Central memory CD4-positive, alpha-beta T cell (primary cell): ENCODE measurements at regions not wholly inside any gene's neighbourhood (a gene's known extent, or its start where the extent isn't known, plus 50 kb on each side); places are given as distances from the start of the nearest gene placed in this dataset.
"Not testable (repeated sequence)": the region's sequence is repeated elsewhere in the genome, so short reads cannot be mapped to it uniquely, and the experiment has no call there.

Source experiments
- DNase-seq: peaks from one replicate; pipeline ENCODE4 v3.0.0; 2022

DNA sequence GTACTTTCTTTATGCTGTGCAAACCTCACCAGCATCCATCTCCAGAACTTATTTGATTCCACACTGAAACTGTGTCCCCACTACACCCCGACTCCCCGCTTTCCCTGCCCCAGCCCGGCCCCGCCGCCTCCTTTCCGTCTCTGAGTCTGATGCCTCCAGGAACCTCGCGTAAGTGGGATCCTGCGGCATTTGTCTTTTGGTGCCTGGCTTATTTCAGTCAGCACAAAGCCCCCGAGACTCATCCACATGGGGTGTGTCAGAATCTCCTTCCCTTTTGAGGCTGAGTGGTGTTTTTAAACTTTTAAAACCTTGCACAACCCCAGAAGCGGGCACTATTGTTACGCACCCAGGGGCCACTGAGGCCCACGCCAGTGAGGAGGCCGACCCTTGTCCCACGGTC, 214.4 kb downstream of the BANP start:
- DNase-seq: not testable (repeated sequence)

- DNase-seq: not testable (repeated sequence)
Observed at GRCh38 chr16:88166209-88166773, 215.1 kb downstream of the BANP start.

- not testable (repeated sequence) for DNase-seq
Observed at GRCh38 chr16:88167798-88168556, 214.8 kb upstream of the ZNF469 start.

DNA sequence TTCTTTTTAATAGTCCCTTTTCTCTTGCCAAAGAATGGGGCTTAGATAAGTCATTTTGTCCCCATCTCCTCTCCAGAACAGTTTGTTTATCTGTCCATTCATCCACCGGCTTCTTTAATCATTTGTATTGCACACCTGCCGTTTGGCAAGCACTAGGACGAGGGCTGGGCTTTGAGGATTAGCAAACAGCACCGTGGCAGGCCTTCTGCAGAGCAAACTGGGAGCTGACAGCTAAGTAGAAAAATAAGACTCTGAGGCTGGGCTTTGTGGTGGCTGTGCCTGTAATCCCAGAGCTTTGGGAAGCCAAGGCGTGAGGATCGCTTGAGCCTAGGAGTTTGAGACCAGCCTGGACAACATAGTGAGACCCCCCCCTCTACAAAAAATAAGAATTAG, 214.2 kb upstream of the ZNF469 start:
- DNase-seq: not testable (repeated sequence)

DNA sequence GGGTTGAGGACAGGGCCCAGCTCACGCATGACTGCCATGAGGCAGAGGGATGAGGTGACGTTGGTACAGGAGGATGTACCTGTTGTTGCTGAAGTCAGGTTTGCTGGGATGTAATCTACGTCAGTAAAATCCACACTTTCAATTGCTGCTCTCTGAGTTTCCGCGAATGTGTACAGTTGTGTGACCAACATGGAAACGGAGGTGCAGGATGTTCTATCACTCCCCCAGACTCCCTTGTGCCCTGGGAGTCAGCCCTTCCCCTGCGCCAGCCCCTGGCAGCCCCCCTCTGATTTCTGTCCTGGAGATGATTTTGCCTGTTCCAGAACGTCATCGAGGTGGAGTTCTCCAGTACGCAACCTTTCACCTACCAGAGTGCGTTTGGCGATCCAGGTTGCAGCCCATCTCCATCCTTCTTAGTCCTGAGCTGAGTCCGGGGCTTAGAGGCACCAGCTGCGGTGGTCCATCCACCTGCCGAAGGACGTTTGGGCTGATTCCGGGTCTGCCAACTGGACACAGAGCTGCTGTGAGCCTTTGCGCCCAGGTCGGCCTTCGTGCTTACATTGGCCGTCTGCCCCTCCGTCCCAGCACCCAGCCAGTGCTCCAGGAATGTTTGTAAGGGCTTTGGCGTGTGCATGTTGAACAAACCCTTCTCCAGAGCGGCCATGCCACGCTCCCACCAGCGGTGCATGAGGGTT, 213.5 kb upstream of the ZNF469 start:
- DNase-seq: not testable (repeated sequence)

- not testable (repeated sequence) for DNase-seq
Observed at GRCh38 chr16:88169831-88170165, 213.0 kb upstream of the ZNF469 start.

GRCh38 chr16:88170528-88170991, 212.2 kb upstream of the ZNF469 start:
- no peak for DNase-seq

DNA sequence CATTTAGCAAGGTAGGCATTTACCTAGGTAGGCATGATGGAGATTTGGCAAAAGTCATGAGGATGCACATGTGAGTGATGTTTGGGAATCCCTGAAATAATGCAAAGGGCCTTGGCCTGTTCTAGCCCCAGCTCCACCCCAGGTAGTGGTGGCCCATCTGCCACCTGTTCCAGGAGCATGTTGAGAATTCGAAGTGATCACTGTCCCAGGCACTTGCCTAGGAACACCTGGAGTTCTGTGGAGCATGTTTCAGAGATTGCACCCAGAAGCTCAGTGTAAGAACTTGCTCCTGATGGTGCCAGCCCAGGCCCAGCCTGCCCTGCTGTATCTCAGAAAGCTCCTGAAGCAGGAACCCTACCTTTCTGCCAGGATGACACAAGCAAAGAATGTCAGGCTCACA, 211.6 kb upstream of the ZNF469 start:
- not testable (repeated sequence) for DNase-seq

- not testable (repeated sequence) for DNase-seq
Observed at GRCh38 chr16:88176184-88176583, 206.6 kb upstream of the ZNF469 start.

DNA sequence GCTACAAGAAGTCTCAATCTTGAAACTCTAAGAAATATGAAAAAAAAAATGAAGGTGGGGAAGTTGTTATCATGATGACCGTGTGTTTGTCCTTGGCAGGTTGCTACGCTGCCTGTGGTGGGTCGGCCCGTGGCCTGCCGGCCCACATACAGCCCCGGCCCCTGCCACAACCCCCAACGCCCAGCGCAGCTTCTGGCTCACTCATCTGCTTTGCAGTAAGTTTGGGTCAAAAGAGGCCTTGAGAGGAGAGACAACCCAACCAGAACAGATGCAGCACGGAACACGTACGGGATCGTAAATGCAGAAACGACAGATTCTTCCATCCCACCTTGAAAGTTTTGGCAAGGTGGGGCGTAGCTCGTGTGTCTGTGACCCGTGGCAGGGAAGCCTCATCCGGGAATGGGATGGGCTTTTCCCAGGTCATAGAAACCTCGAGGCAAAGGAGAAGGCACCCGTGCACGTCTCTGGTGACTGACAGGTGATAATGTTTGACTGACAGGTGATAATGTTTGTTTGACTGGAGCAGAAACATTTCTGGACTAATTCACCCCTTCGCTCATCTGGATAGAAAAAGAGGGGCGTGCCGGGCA, 206.1 kb upstream of the ZNF469 start:
- DNase-seq: not testable (repeated sequence)

DNA sequence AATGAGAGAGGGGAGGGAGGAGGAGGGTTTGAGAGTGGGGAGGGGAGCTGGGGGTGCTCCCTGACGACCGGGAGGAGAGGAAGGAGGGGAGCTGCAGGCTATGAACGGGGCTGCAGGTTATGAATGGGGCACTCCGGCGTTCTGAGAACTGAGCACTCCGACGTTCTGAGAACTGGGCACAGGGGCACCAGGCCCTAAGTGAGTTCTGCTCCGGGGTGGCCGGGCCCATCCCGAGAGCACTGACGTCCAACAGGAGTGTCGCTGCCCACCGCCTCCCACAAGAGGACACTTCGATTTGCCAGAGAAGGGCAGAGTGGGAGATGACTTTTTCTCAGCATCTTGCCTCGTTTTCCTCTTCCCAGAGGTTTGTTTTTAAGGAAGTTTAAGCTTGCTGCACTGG, 204.5 kb upstream of the ZNF469 start:
- DNase-seq: not testable (repeated sequence)

GRCh38 chr16:88178896-88179295, 203.9 kb upstream of the ZNF469 start:
- DNase-seq: not testable (repeated sequence)

DNA sequence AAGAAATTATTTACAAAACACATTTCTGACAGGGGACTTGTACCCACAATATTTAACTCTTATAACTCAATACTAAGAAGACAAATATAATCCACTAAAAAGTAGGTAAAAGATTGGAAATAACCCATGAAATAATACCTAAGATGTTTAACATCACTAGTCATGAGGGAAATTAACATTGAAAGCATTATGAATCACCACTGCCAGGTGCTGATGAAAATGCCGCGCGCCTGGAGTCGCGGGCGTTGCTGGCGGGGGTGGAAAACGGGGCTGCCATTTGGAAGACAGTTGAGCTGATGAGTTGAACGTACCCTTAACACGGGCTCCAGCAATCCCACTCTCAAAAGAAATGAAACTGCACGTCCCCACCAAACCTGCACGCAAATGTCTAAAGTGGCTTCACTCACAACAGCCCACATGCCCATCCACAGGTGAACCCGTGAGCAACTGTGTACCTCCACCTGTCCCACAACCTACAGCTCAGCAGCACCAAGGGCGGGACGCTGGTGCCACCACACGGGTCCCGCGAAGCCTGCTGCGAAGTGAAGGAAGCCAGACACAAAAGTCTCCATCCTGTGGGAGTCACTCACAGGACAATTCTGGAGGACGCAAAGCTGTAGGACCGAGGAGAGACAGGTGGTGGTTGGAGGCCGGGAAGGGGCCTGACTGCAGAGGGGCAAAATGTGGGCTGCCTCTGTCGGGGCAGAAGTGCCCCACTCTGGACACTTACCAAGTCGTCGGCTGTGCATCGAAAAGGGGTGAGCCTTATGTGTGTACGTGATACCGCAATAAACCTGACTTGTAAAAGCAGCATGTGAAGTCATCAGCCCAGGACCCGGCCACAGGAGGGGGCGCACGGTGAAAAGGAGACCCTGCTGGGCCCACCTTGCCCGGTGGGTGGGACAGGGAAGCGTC, 199.5 kb upstream of the ZNF469 start:
- not testable (repeated sequence) for DNase-seq

GRCh38 chr16:88184053-88184452, 198.7 kb upstream of the ZNF469 start:
- DNase-seq: not testable (repeated sequence)

- not testable (repeated sequence) for DNase-seq
Observed at GRCh38 chr16:88184566-88185355, 198.0 kb upstream of the ZNF469 start.

DNA sequence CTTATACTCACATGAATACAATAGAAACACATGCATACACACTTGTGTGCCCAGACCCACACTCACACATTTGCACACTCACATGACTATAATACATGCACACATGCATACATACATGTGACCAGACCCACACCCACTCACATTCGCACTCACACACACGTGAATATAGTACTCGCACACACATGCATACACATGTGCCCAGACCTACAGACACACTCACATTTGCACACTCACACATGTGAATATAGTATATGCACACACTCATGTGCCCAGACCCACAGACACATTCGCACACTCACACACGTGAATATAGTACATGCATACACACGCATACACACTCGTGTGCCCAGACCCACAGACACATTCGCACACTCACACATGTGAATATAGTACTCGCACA, 197.4 kb upstream of the ZNF469 start:
- DNase-seq: not testable (repeated sequence)

- not testable (repeated sequence) for DNase-seq
Observed at GRCh38 chr16:88185976-88186888, 196.5 kb upstream of the ZNF469 start.

DNA sequence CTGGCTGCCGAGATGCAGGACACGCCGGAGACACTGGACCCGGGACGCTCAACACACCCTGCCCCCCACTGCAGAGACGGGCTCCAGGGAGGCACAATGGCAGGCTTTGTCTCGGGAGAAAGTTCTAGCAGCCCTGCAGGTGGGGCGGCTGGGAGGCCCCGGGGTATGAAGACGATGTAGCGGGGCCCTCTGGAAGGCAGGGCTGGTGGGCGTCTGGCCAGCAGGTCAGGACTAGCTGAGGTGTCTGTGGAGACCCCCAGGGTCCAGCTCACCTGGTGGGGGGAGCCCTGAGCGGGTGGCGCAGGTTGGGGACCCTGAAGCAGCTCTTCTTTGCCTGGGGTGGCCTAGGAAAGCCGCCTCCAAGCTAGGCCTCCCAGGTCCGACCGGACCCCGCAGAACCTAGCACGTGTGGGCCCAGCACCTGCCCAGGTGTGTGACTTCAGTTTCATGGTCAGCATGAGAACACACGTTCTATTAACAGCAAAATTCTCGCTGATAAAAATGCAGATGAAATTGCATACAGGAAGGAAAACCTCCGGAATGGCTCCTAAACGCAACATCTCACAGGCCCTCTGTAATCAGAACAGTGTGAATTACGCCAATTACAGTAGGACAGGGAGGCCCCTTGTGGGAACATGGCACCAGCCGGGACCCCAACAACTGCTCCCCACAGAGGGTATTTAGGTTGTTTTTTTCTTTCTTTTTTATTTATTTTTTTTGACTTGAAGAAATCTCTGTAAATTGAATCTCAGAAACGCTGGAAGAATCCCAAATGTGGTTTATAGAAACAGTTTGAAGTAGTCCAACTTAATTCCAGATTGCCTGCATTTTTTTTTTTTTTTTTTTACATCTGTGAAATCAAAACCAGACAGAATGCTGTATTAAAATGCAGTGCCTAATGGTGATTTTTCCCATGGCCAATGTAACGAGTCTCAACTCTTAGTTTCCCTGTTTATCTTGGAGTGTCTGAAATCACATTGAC, 195.6 kb upstream of the ZNF469 start:
- not testable (repeated sequence) for DNase-seq
